GM12878 (cell line): ENCODE measurements at regions not wholly inside any gene's neighbourhood (a gene's known extent, or its start where the extent isn't known, plus 50 kb on each side); places are given as distances from the start of the nearest gene placed in this dataset.

ENCODE experiments used
- CREB1 ChIP-seq: IDR thresholded peaks from 2 replicates; pipeline ENCODE4 v1.6.1; 2012; ENCODE audit warnings: low read depth, mild to moderate bottlenecking, inconsistent platforms
- CTCF ChIP-seq, 3 experiments: IDR thresholded peaks in 2 of 3; conservative IDR thresholded peaks in 1 of 3; 2 replicates each; pipeline ENCODE4 v1.5.1; 2011; ENCODE audit warnings: low read depth in 3 of 3, low read length in 3 of 3, mild to moderate bottlenecking in 3 of 3, control low read depth in 2 of 3, moderate library complexity in 2 of 3, inconsistent platforms in 1 of 3, mixed read lengths in 1 of 3; ENCODE audit not compliant: control insufficient read depth in 2 of 3, insufficient read depth in 1 of 3; ENCODE audit errors: extremely low read depth in 1 of 3
- GATAD2B ChIP-seq: fragments of 450-650 bp; conservative IDR thresholded peaks from 2 replicates; pipeline ENCODE4 v1.6.1; 2017; ENCODE audit warnings: low read depth, mild to moderate bottlenecking, moderate library complexity
- NR2C2 ChIP-seq: IDR thresholded peaks from 2 replicates; pipeline ENCODE4 v1.6.1; 2011; ENCODE audit warnings: borderline replicate concordance, low read depth; ENCODE audit not compliant: control insufficient read depth, insufficient read length
- PAX8 ChIP-seq: fragments of 450-650 bp; IDR thresholded peaks from 2 replicates; pipeline ENCODE4 v1.6.1; 2017; ENCODE audit warnings: mild to moderate bottlenecking, moderate library complexity
- POLR2A ChIP-seq: IDR thresholded peaks from 2 replicates; pipeline ENCODE4 v1.6.1; 2011; ENCODE audit warnings: low read depth, mild to moderate bottlenecking, low read length
- SKIL ChIP-seq: fragments of 450-650 bp; IDR thresholded peaks from 2 replicates; pipeline ENCODE4 v1.6.1; 2017; ENCODE audit warnings: mild to moderate bottlenecking, low read depth, inconsistent platforms; ENCODE audit not compliant: poor library complexity, severe bottlenecking
- USF1 ChIP-seq: IDR thresholded peaks from 2 replicates; pipeline ENCODE4 v1.6.1; 2011; ENCODE audit warnings: borderline replicate concordance, low read depth, mild to moderate bottlenecking, moderate library complexity, mixed read lengths, low read length; ENCODE audit not compliant: insufficient read depth; ENCODE audit errors: extremely low read length
- ZNF274 ChIP-seq: IDR thresholded peaks from one replicate; pipeline ENCODE4 v1.8.0; 2011; ENCODE audit not compliant: insufficient read length, insufficient read depth
- ZZZ3 ChIP-seq: IDR thresholded peaks from 2 replicates; pipeline ENCODE4 v1.6.1; 2011; ENCODE audit warnings: low read depth; ENCODE audit not compliant: control insufficient read depth, insufficient read length

- no peak for TF ChIP-seq ZNF274
- no peak for TF ChIP-seq CREB1
- no peak for TF ChIP-seq PAX8
- TF ChIP-seq USF1, result no peak
- TF ChIP-seq NR2C2, result no peak
- TF ChIP-seq GATAD2B, result no peak
- TF ChIP-seq CTCF (IDR thresholded peaks at IDR 0.05 in 2 of 3, conservative IDR thresholded peaks at IDR 0.05 in 1 of 3; ENCODE audit: control insufficient read depth in 2 of 3, extremely low read depth in 1 of 3, insufficient read depth in 1 of 3, low read depth in 3 of 3, low read length in 3 of 3), result no peak
- no peak for TF ChIP-seq ZZZ3
- no peak for TF ChIP-seq POLR2A
- TF ChIP-seq SKIL, result no peak
These were observed 336.2 kb downstream of the EPHA4 start for GRCh38 chr2:221235941-221236340.
